Fibroblast of skin of left biceps (primary cell): ENCODE measurements at regions not wholly inside any gene's neighbourhood (a gene's known extent, or its start where the extent isn't known, plus 50 kb on each side); places are given as distances from the start of the nearest gene placed in this dataset.

Source experiments
- DNase-seq, 2 experiments: peaks; one replicate each; pipeline ENCODE4 v3.0.0-alpha.2; 2013; ENCODE audit warnings: low read depth in 2 of 2

- DNase-seq, result no peak
Observed at GRCh38 chr3:65231544-65231943, 543.7 kb upstream of the ADAMTS9 start.

- no peak for DNase-seq
Observed at GRCh38 chr3:65230261-65231139, 542.7 kb upstream of the ADAMTS9 start.

- no peak for DNase-seq
Observed at GRCh38 chr3:65226287-65226686, 538.5 kb upstream of the ADAMTS9 start.

GRCh38 chr3:65210026-65210814 lies 522.4 kb upstream of the ADAMTS9 start:
- DNase-seq, result no peak

- DNase-seq, result no peak
Observed at GRCh38 chr3:65202395-65202794, 514.6 kb upstream of the ADAMTS9 start.

GRCh38 chr3:65201926-65202325 lies 514.1 kb upstream of the ADAMTS9 start:
- DNase-seq, result no peak

GRCh38 chr3:65200310-65200970 lies 512.6 kb upstream of the ADAMTS9 start:
- DNase-seq, result no peak

- DNase-seq, result no peak
Observed at GRCh38 chr3:65196663-65197062, 508.9 kb upstream of the ADAMTS9 start.

GRCh38 chr3:65195211-65196006 lies 507.6 kb upstream of the ADAMTS9 start:
- no peak for DNase-seq

GRCh38 chr3:65194744-65195143 lies 506.9 kb upstream of the ADAMTS9 start:
- no peak for DNase-seq

- no peak for DNase-seq
Observed at GRCh38 chr3:65194047-65194714, 506.4 kb upstream of the ADAMTS9 start.

GRCh38 chr3:65193531-65193930 lies 505.7 kb upstream of the ADAMTS9 start:
- no peak for DNase-seq

GRCh38 chr3:65190111-65190510 lies 502.3 kb upstream of the ADAMTS9 start:
- no peak for DNase-seq

GRCh38 chr3:65186268-65186667 lies 498.5 kb upstream of the ADAMTS9 start:
- DNase-seq, result no peak

- DNase-seq, result no peak
Observed at GRCh38 chr3:65182682-65183081, 494.9 kb upstream of the ADAMTS9 start.

GRCh38 chr3:65182085-65182484 lies 494.3 kb upstream of the ADAMTS9 start:
- no peak for DNase-seq

- DNase-seq, result no peak
Observed at GRCh38 chr3:65181391-65181871, 493.6 kb upstream of the ADAMTS9 start.

GRCh38 chr3:65178703-65179102 lies 490.9 kb upstream of the ADAMTS9 start:
- no peak for DNase-seq

- no peak for DNase-seq
Observed at GRCh38 chr3:65177960-65178376, 490.2 kb upstream of the ADAMTS9 start.

GRCh38 chr3:65174713-65175112 lies 486.9 kb upstream of the ADAMTS9 start:
- no peak for DNase-seq

- DNase-seq, result no peak
Observed at GRCh38 chr3:65173841-65174240, 486.0 kb upstream of the ADAMTS9 start.
